ENCODE measurements at regions not wholly inside any gene's neighbourhood (a gene's known extent, or its start where the extent isn't known, plus 50 kb on each side); places are given as distances from the start of the nearest gene placed in this dataset.

DNA sequence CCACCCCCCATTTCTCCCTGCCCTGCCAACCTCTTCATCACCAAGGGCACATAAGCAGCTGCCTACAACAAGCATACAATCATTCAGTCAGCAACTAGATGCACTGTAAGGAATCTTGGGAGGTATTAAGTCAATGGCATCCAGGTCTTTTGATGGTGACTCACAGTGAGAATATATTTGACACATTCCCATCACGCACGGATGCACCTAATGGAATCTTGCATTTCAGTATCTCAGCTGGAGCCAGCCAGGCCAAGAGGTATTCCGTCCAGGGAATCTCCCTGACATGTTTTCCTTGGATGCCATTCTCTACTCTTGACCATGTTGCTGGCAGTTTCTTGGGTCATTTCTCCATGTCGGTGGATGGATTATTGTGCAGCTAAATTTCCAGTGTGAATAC is 73.9 kb upstream of the CAPRIN2 start:
- no peak for DNase-seq (ENCODE audit: low read depth in 1 of 2, low spot score in 1 of 2)

DNA sequence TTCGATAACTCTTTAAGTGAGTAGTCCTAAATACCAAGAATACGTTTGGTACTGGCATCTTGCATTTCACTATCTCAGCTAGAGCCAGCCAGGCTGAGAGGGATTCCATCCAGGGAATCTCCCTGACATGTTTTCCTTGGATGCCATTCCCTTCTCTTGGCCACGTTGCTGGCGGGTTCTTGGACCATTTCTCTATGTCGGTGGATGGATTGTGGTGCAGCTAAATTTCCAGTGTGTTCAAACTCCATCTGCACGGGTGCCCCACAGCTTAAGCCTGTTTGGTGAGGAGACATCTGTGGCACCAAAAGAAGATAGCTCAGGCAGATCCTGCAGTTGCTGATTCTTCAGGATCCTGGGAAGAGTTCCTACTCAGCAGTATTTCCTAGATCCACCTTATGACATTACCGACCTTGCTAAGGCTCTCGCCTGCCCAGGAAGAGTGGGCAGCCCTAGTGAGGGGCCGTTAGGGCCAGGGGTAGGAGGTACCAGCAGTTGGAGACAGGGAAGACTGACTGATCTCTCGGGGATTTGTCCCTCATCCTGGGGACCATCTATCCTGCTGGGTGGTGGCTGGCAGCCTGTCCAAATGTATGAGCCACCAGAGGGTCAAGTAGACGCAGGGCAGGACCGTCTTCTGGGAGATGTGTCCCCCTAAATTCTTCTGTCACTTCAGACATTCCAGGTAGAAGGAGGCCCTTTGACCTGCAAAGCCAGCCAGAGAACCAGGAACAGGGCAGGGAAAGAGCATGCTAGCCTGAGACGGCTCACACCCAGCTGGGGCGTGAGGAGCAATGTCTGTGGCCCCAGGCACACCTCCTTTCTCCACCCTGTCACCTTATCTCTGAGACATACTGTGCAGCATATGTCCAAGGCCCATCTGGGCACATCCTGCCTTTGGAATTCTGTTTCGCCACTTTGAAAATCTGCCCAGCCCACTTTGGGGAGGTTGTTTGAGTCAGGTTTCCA is 72.6 kb upstream of the CAPRIN2 start:
- no peak for DNase-seq (ENCODE audit: low read depth in 1 of 2, low spot score in 1 of 2)

DNA sequence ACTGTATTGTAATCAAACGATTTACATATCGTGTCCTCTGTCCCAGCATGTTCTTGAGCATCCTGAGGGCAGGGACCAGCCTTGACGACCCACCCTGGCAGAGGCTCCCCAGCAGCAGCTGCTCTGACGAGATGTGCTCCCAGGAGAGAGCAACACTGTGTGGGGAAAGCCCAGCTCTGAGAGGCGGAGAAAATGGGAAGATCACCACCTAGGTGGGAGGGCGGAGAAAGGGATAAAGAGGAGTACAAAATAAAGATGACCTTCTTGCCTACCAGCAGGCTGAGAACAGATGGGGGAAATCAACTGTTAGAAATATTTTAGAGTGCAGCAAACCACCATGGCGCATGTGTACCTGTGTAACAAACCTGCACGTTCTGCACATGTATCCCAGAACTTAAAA is 71.5 kb upstream of the CAPRIN2 start:
- no peak for DNase-seq (ENCODE audit: low read depth in 1 of 2, low spot score in 1 of 2)

- DNase-seq (ENCODE audit: low read depth in 1 of 2, low spot score in 1 of 2): no peak
Measured at GRCh38 chr12:30825341-30825740, 70.6 kb upstream of the CAPRIN2 start.

GRCh38 chr12:30824311-30824710 is 69.6 kb upstream of the CAPRIN2 start:
- no peak for DNase-seq (ENCODE audit: low read depth in 1 of 2, low spot score in 1 of 2)

GRCh38 chr12:30823764-30824163 is 69.0 kb upstream of the CAPRIN2 start:
- DNase-seq (ENCODE audit: low read depth in 1 of 2, low spot score in 1 of 2): no peak

- DNase-seq (ENCODE audit: low read depth in 1 of 2, low spot score in 1 of 2): peak in 1 of 2 donors; percentile 24
Measured at GRCh38 chr12:30823156-30823699, 68.5 kb upstream of the CAPRIN2 start.

- peak in 1 of 2 donors; percentile 5 for DNase-seq (ENCODE audit: low read depth in 1 of 2, low spot score in 1 of 2)
Measured at GRCh38 chr12:30822385-30823155, 67.8 kb upstream of the CAPRIN2 start.

- DNase-seq (ENCODE audit: low read depth in 1 of 2, low spot score in 1 of 2): no peak
Measured at GRCh38 chr12:30820406-30820946, 65.7 kb upstream of the CAPRIN2 start.

DNA sequence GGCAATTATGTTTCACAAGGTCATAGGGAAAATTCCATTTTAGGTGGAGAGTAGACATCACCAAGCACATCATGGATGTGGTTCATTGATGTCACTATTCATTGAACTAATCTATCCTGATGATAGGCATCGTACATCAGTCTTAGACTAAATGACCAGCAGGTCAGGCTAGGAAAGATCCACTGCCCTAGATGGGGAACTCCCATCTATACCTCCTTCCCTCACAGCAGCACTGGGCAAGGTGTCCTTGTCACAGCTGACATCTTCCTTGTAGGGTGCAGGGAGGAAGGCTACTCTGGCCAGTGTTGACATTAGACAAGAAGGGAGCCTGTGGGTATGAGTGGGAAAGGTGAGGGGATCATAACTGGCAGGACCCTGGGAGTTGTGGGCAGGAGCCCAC is 63.8 kb upstream of the CAPRIN2 start:
- no peak for DNase-seq (ENCODE audit: low read depth in 1 of 2, low spot score in 1 of 2)

DNA sequence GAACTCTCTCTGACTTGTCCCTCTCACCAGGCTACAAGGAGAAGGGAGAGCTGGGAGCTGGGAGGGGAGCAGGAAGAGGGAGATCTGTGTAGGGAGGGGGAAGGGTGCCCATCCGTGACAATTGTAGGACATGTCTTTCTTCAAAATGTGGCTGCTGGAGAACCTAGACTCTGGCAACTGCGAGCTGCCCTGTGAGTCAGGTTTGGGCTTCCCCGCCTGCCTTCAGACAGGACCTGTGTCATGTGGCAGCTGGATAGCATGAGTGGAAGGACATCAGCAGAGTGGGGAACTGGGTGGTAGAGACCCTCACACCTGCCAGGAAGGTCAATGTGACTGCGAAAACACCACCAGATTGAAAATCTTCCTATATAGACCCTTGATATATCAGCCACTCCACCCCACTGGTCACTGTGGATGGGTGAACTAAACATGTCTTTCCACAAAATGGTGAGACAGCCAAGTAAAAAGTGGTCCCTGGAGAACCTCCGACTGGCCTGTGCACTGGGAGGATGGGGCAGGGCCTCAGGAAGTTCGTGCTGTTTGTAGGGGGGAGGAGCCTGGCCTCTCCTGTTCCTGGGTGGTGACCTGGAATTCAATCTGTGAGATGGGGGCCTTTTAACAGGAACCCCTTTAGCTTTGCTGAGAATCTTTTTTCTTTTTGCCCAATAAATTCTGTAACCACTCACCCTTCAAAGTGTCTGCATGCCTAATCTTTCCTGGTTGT is 62.2 kb upstream of the CAPRIN2 start:
- no peak for DNase-seq (ENCODE audit: low read depth in 1 of 2, low spot score in 1 of 2)

DNA sequence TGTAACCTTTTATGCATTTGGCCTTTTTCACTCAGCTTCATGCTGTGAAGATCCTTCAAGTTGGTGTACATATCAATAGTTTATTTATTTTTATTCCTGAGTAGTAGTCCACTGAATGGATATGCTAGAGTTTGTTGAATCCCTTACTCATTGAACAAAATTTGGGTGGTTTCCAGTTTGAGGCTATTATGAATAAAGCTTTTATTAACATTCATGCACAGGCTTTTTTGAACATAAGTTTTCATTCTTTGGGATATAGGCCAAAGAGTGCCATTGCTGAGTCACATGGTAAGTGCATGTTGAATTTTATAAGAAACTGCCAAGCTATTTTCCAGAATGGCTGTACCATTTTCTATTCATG is 59.5 kb upstream of the CAPRIN2 start:
- no peak for DNase-seq (ENCODE audit: low read depth in 1 of 2, low spot score in 1 of 2)

- no peak for DNase-seq (ENCODE audit: low read depth in 1 of 2, low spot score in 1 of 2)
Measured at GRCh38 chr12:30813525-30814294, 59.0 kb upstream of the CAPRIN2 start.

DNA sequence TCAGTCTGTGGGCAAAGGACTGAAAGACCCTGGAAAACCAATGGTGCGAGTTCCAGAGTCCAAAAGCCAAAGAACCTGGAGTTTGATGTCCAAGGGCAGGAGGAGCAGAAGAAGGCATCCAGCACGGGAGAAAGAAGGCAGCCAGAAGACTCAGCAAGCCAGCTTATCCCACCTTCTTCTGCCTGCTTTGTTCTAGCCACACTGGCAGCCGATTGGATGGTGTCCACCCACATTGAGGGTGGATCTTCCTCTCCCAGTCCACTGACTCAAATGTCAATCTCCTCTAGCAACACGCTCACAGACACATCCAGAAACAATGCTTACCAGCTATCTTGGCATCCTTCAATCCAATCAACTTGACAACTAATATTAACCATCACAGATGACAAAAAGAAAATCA is 57.2 kb upstream of the CAPRIN2 start:
- DNase-seq (ENCODE audit: low read depth in 1 of 2, low spot score in 1 of 2): no peak

DNA sequence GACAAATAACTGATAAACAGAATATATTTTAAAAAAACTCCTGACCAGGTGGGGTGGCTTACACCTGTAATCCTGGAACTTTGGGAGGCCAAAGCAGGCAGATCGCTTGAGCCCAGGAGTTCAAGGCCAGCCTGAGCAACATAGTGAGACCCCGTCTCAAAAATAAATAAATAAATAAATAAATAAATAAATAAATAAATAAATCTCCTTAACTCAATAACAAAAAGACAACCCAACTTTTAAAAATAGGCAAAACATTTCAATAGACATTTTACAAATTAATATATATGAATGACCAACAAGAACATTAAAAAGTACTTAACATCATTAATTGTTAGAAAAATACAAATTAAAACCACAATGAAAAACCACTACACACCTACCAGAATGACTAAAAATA is 56.2 kb upstream of the CAPRIN2 start:
- DNase-seq (ENCODE audit: low read depth in 1 of 2, low spot score in 1 of 2): no peak

- DNase-seq (ENCODE audit: low read depth in 1 of 2, low spot score in 1 of 2): no peak
Measured at GRCh38 chr12:30807695-30808034, 52.9 kb upstream of the CAPRIN2 start.

DNA sequence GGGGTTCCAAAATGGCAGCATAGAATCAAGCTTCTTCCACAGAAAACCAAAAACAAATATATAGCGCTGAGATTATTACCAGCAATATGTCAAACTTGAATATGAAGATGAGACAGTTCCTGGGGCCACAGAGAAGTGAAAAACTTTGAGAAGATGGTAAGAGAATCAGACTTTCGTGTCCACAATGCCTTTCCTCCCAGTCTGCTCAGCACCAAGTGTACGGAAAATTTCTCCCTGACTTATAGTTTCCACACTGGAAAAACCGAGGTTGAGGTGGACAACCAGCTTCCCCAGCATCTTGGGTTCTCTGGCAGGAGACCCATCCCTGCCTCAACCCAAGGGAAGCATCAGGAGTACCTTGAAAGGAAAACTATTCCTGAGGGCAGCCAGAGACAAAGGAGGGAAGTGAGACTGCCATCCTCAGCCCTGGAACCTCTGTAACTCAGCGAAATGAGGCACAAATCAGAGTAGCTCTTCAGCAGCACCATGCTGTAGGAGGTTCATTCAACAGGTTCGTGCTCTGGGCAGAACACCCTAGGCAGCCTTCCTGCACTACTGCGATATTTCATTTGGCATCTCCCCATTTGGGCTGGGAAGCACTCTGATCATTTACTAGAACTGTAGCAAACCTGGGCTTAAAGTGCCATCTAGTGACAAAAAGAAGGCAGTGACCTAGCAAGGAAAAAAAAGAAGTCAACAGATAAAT is 52.4 kb upstream of the CAPRIN2 start:
- no peak for DNase-seq (ENCODE audit: low read depth in 1 of 2, low spot score in 1 of 2)

DNA sequence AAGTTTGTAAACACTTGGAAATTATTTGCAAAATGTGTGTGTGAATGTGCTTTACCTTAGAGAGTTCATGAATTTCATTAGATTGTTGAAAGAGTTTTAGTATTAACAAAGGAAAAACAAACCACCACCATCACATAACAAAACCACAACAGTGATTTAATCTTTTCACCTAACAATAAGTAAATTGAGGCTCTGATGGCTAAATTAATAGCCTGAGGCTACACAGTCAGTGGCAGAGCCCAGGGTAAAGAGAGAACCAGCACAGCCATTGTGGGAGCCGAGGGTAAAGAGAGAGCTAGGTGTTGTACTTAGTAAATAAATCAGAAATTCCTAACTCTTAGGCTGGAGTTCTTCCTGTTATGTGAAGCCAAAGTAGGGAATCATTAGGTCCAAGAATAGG is 51.2 kb upstream of the CAPRIN2 start:
- DNase-seq (ENCODE audit: low read depth in 1 of 2, low spot score in 1 of 2): no peak
